GM23248 (cell line): ENCODE measurements at regions not wholly inside any gene's neighbourhood (a gene's known extent, or its start where the extent isn't known, plus 50 kb on each side); places are given as distances from the start of the nearest gene placed in this dataset.

Experiments
- DNase-seq: peaks from one replicate; pipeline ENCODE4 v3.0.0-alpha.2; 2015
- H2AFZ ChIP-seq: fragments of 200-600 bp; sonication (generic); 2 replicates; pipeline ENCODE4 v1.6.1; 2016; ENCODE audit warnings: antibody characterized with exemption
- H3F3A ChIP-seq: fragments of 200-600 bp; sonication (generic); 2 replicates; pipeline ENCODE4 v1.6.1; 2016; ENCODE audit warnings: mild to moderate bottlenecking, antibody characterized with exemption, mixed run types; ENCODE audit not compliant: insufficient read depth
- H3K27ac ChIP-seq: fragments of 200-600 bp; sonication (generic); 2 replicates; pipeline ENCODE4 v1.5.1; 2016; ENCODE audit warnings: mild to moderate bottlenecking
- H3K27me3 ChIP-seq: fragments of 200-600 bp; sonication (generic); replicated peaks from 2 replicates; pipeline ENCODE4 v1.6.1; 2016; ENCODE audit warnings: mild to moderate bottlenecking; ENCODE audit not compliant: insufficient read depth
- H3K36me3 ChIP-seq: fragments of 200-600 bp; sonication (generic); 2 replicates; pipeline ENCODE4 v1.6.1; 2016; ENCODE audit warnings: low read depth, mild to moderate bottlenecking
- H3K4me1 ChIP-seq: fragments of 200-600 bp; sonication (generic); 2 replicates; pipeline ENCODE4 v1.6.1; 2016; ENCODE audit warnings: mild to moderate bottlenecking; ENCODE audit not compliant: insufficient read depth
- H3K4me2 ChIP-seq: fragments of 200-600 bp; sonication (generic); one replicate; pipeline ENCODE4 v1.6.1; 2016; ENCODE audit warnings: mild to moderate bottlenecking; ENCODE audit not compliant: unreplicated experiment
- H3K4me3 ChIP-seq: fragments of 200-600 bp; sonication (generic); 2 replicates; pipeline ENCODE4 v1.5.1; 2016; ENCODE audit warnings: mild to moderate bottlenecking
- H3K79me2 ChIP-seq: fragments of 200-600 bp; sonication (generic); 2 replicates; pipeline ENCODE4 v1.6.1; 2016; ENCODE audit warnings: mild to moderate bottlenecking; ENCODE audit not compliant: insufficient read depth
- H3K9ac ChIP-seq: fragments of 200-600 bp; sonication (generic); 2 replicates; pipeline ENCODE4 v1.6.1; 2016; ENCODE audit warnings: mild to moderate bottlenecking
- H3K9me2 ChIP-seq: fragments of 200-600 bp; sonication (generic); 2 replicates; pipeline ENCODE4 v1.6.1; 2016; ENCODE audit warnings: mixed run types, mild to moderate bottlenecking, moderate library complexity; ENCODE audit not compliant: insufficient read depth
- H3K9me3 ChIP-seq: fragments of 200-600 bp; sonication (generic); one replicate; pipeline ENCODE4 v1.6.1; 2017; ENCODE audit warnings: low read depth
- H4K20me1 ChIP-seq: fragments of 200-600 bp; sonication (generic); 2 replicates; pipeline ENCODE4 v1.6.0; 2016; ENCODE audit not compliant: insufficient read depth
- EZH2 ChIP-seq: fragments of 200-600 bp; sonication (generic); IDR thresholded peaks from 2 replicates; pipeline ENCODE4 v1.6.1; 2018; ENCODE audit warnings: antibody characterized with exemption, mild to moderate bottlenecking; ENCODE audit not compliant: insufficient read depth, poor library complexity, severe bottlenecking
- EZH2phosphoT487 ChIP-seq: fragments of 200-600 bp; sonication (generic); IDR thresholded peaks from 2 replicates; pipeline ENCODE4 v1.6.1; 2018; ENCODE audit warnings: antibody characterized with exemption, moderate library complexity, mild to moderate bottlenecking, low read depth; ENCODE audit not compliant: insufficient read depth
- WGBS, 2 experiments: methylation state at CpG; one replicate each; pipeline ENCODE4 v1.1.6; 2015 to 2017; ENCODE audit warnings: low lambda C conversion rate in 2 of 2, low coverage in 1 of 2; ENCODE audit errors: missing lambda C conversion rate in 2 of 2; 5-methylcytosine and 5-hydroxymethylcytosine counted together
- in situ Hi-C: fragments of 300-500 bp; cut with MboI; formaldehyde crosslinking; loops from 2 replicates; pipeline ENCODE4 v1.15.0; 2020

DNA sequence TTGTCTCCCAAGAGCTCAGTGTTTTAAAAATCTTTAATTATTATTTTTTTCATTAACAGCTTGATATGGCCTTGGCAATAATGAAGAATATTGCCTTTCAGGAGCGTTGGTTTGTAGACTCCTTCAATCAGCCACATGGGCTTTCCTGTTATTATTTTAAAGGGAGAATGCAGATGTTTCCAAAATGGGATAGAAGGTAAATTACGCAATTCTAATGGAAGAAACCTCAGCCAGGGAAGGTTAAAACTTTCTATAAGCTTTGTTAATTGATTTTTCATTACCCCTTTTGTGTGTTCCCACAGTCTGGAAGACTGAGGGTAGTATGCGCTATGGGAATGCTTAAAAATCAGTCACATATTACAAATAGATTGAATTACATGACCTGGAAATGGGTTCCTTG lies 188.4 kb upstream of the NAV3 start:
- 78 to 87% methylated on average over 3 of the region's 3 CpGs for WGBS, 2 experiments

GRCh38 chr12:77640356-77640755 lies 190.3 kb upstream of the NAV3 start:
- no peaks in the 10 kb centered on the region for H4K20me1 ChIP-seq
- H2AFZ ChIP-seq, result no peak overlapping the region
- H3K4me2 ChIP-seq, result no peak overlapping the region
- H3K9ac ChIP-seq, result no peak overlapping the region
- H3K9me2 ChIP-seq, result no peaks in the 10 kb centered on the region
- no peaks in the 10 kb centered on the region for H3K79me2 ChIP-seq
- no peak for TF ChIP-seq EZH2phosphoT487
- no peak for TF ChIP-seq EZH2
- H3K27ac ChIP-seq, result no peak overlapping the region
- no peaks in the 10 kb centered on the region for H3F3A ChIP-seq
- H3K36me3 ChIP-seq, result no peaks in the 10 kb centered on the region
- no peaks in the 10 kb centered on the region for H3K9me3 ChIP-seq
- DNase-seq, result no peak
- in situ Hi-C loops, result no loop called here
- H3K4me3 ChIP-seq, result no peak overlapping the region
- H3K4me1 ChIP-seq, result no peaks in the 10 kb centered on the region
- H3K27me3 ChIP-seq, result no peaks in the 10 kb centered on the region

More for the DNA sequence above, 188.4 kb upstream of the NAV3 start:
- H3K9ac ChIP-seq, result no peak overlapping the region
- DNase-seq, result no peak
- no peaks in the 10 kb centered on the region for H3K4me1 ChIP-seq
- H3K36me3 ChIP-seq, result no peaks in the 10 kb centered on the region
- H3K9me2 ChIP-seq, result no peaks in the 10 kb centered on the region
- H3F3A ChIP-seq, result no peaks in the 10 kb centered on the region
- H4K20me1 ChIP-seq, result no peaks in the 10 kb centered on the region
- no peak for TF ChIP-seq EZH2phosphoT487
- no peak for TF ChIP-seq EZH2
- H3K9me3 ChIP-seq, result no peaks in the 10 kb centered on the region
- no peak overlapping the region for H3K27ac ChIP-seq
- H2AFZ ChIP-seq, result no peak overlapping the region
- H3K4me2 ChIP-seq, result no peak overlapping the region
- in situ Hi-C loops, result no loop called here
- no peaks in the 10 kb centered on the region for H3K27me3 ChIP-seq
- no peak overlapping the region for H3K4me3 ChIP-seq
- no peaks in the 10 kb centered on the region for H3K79me2 ChIP-seq

DNA sequence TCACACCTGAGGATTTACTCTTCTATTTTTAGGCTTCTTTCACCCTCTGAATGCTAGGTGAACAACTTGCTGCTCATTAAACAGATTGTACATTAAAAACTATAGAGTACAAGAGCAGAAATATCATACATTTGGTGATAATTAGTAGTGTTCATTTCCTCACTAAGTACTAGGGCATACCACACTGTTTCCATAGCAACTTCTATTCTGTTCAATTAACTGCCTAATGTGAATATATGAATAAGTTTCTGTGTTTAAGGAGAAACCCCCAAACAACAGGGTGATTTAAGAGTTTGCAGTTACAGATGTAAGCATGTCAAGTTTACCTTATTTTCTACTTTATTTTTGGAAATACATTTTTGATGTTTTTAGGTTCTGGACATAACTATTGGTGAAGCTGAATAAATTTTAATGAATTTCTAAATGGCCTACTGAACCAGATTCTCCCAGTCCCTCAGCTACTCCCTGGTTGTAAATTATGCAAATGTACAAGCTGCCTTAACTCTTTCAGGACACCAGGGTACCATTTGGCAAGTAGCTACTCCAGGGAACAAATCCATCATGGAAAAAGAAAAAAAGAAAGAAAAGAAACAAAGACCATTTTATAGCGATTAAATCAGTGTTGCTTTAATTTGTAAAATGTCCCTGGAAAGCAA lies 199.8 kb upstream of the NAV3 start:
- DNase-seq, result no peak
- H3F3A ChIP-seq, result no peaks in the 10 kb centered on the region
- no peak overlapping the region for H3K27ac ChIP-seq
- no peak overlapping the region for H2AFZ ChIP-seq
- H3K4me2 ChIP-seq, result no peak overlapping the region
- no peak overlapping the region for H3K4me3 ChIP-seq
- in situ Hi-C loops, result no loop called here
- no peaks in the 10 kb centered on the region for H3K9me3 ChIP-seq
- 5 to 10% methylated on average over 1 of the region's 1 CpG for WGBS, 2 experiments
- H4K20me1 ChIP-seq, result no peaks in the 10 kb centered on the region
- no peaks in the 10 kb centered on the region for H3K9me2 ChIP-seq
- H3K27me3 ChIP-seq, result no peaks in the 10 kb centered on the region
- no peaks in the 10 kb centered on the region for H3K79me2 ChIP-seq
- peaks cover 2% of the 10 kb centered on the region; the same call in 1 of the 2 replicates for H3K4me1 ChIP-seq
- no peak for TF ChIP-seq EZH2
- no peak for TF ChIP-seq EZH2phosphoT487
- no peak overlapping the region for H3K9ac ChIP-seq
- no peaks in the 10 kb centered on the region for H3K36me3 ChIP-seq

- WGBS, 2 experiments, result 92 to 96% methylated on average over 3 of the region's 3 CpGs
- H3K4me3 ChIP-seq, result no peak overlapping the region
These were observed 200.3 kb upstream of the NAV3 start for GRCh38 chr12:77630344-77630743.

DNA sequence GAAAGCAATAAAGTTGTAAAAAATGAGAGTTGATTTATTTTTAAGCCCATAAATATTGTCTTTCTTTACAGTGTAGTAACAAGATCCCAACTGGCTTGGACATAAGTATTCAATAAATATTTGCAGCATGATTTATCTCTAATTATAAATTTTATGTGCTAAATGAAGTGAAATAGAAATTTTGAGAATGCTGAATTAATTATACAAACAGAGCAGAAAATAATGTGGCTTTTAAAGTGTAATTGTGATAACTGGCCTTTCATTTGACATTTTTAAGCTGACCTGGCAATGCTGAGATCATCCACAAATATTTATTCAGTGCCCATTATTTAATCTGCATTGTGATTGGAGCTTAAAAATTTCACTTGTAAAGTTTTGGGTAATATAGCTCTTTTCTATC lies 201.6 kb upstream of the NAV3 start:
- Histone ChIP-seq H3K4me2 (no peak overlapping the region), H2AFZ (no peak overlapping the region), H3K36me3 (no peaks in the 10 kb centered on the region), H3K27me3 (no peaks in the 10 kb centered on the region), H3K9me2 (no peaks in the 10 kb centered on the region), H3K79me2 (no peaks in the 10 kb centered on the region), H3K9me3 (no peaks in the 10 kb centered on the region), H4K20me1 (no peaks in the 10 kb centered on the region), H3K27ac (no peak overlapping the region), H3F3A (no peaks in the 10 kb centered on the region), H3K4me3 (no peak overlapping the region), H3K4me1 (peaks cover 18% of the 10 kb centered on the region), H3K9ac (no peak overlapping the region)
- in situ Hi-C loops, result no loop called here
- no peak for DNase-seq
- TF ChIP-seq EZH2 (no peak), EZH2phosphoT487 (no peak)

More at GRCh38 chr12:77630344-77630743, 200.3 kb upstream of the NAV3 start:
- Histone ChIP-seq H3K36me3 (no peaks in the 10 kb centered on the region), H3K4me2 (no peak overlapping the region), H3K27me3 (no peaks in the 10 kb centered on the region), H3K9me3 (no peaks in the 10 kb centered on the region), H4K20me1 (no peaks in the 10 kb centered on the region), H3K9ac (no peak overlapping the region), H3K9me2 (no peaks in the 10 kb centered on the region), H2AFZ (no peak overlapping the region), H3K27ac (no peak overlapping the region), H3F3A (no peaks in the 10 kb centered on the region), H3K79me2 (no peaks in the 10 kb centered on the region), H3K4me1 (peaks cover 6% of the 10 kb centered on the region; the same call in 1 of the 2 replicates)
- no peak for DNase-seq
- in situ Hi-C loops, result no loop called here
- TF ChIP-seq EZH2, result no peak
- no peak for TF ChIP-seq EZH2phosphoT487
